Left kidney (tissue), 1 donor: ENCODE measurements at regions not wholly inside any gene's neighbourhood (a gene's known extent, or its start where the extent isn't known, plus 50 kb on each side); places are given as distances from the start of the nearest gene placed in this dataset.

Experiments used
- DNase-seq: peaks from one replicate; pipeline ENCODE4 v3.0.0-alpha.2; 2013

DNA sequence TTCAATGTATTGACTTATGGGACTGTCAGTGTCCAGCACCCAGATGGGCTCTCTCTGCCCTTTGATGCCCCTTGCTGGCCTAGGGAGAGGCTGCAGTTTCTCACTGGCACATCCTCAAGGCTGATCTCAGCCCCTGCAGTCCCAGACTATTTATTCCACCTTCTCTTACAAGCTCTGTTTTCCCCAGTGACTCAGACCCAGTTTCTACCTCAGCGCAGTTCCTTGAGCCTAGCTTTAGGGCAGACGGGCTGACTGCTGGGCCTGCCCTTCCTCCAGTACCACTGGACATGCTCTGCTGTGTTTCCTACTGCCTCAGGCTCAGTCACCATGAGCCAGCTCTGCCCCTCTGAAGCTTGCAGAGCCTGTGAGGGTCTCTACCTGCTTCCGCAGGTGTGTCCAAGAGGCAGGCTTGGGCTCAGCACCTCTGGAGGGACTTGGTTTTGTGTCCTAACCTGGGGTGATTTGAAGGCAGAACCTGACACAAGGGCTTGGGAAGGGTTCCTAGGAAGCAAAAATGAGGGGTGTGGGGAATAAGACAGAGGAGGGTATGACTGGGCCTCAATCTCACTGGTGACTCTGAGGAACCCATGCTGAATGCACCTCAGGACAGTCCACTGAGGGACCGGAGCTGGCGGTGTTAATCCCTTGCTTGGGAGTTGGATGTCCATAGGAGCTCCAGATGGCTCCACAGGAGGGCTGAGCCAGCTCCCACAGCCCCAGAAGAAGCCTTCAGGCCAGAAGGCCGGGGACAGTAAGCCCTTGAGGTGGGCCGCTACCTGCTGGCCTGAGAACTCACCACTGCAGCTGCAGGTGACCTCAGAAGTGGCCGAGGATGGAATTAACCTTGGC lies 689.9 kb downstream of the MATN1 start:
- DNase-seq: no peak

DNA sequence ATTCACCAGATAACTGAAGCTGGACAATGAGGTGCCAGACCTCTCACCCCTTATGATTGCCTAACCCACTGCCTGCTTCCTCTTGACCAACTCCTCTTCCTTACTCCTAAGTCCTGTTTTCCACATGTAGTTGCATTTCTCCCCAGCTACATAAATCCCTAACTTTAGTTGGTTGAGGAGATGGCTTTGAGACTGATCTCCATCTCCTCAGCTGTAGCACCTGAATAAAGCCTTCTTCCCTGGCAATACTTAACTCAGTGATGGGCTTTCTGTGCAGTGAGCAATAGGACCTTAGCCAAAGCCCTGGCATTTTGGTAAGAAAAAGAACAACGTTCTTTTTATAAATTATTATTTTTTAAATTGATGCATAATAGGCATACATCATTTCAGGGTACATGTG lies 691.1 kb downstream of the MATN1 start:
- no peak for DNase-seq

DNA sequence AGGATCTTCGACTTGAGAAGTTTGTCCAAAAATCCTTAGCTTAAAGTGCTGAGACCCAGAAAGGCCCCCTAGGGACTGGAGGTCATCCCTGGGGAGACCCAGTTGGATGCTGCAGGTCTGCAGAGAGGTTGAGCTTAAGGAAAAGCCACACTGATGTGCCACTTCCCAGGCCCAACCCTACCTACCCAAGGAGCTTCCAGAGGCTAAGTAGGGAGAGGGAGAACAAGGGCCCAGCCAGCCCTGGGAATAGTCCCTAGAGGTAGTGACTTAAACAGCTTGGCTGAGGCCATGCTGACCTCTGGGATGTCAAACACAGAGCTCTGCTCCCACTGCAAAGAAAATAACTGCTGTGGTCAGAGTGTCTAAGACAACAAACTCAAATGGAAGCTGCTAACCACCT lies 693.7 kb downstream of the MATN1 start:
- no peak for DNase-seq

DNA sequence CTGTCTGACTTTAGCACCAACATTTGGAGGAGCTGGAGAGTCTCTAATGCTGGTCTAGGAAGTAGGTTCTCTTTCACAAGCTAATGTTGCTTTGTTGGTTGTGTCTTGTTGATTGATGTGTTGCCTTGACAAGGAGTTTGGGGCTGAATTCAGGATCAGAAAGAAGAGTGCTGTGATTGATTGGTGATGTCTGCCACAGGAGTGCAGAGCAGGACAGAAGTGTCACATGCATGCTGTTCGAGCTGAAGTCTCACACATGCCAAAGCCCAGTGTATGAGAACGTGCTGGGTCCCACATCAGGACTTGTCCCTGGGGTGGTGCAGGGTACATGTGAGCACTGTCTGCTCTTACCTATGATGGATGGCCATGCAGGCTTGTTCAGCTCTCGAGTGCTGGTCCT lies 694.4 kb downstream of the MATN1 start:
- DNase-seq: no peak

DNA sequence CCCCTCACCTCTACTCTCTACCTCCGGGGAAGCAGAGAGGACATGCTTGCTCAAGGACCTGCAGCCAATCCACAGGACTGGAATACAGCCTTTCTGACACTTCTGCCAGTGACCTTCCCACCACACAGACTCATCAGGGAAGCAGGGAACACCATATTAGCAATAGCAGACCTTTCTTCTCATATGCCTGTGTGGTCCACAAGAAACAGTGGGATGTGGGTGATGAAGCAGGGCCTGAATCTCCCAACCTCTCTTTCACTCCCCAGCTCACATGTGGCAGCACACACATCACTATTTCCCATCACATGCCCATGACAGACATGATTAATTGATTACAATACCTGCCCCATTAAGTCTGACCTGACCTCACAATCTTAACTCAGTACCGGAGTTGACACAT lies 695.1 kb downstream of the MATN1 start:
- no peak for DNase-seq

DNA sequence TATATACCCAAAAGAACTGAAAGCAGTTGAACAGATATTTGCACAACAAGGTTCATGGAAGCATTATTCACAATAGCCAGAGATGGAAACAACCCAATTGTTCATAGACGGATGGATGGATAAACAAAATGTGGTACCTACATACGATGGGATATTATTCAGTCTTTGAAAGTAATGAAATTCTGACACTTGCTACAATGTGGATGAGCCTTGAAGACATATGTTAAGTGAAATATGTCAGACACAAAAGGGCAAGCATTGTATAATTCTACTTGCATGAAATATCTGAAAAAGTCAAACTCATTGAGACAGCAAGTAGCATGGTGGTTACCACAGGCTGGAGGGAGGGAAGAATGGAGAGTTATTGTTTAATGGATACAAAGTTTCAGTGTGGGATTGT lies 696.1 kb downstream of the MATN1 start:
- DNase-seq: no peak

DNA sequence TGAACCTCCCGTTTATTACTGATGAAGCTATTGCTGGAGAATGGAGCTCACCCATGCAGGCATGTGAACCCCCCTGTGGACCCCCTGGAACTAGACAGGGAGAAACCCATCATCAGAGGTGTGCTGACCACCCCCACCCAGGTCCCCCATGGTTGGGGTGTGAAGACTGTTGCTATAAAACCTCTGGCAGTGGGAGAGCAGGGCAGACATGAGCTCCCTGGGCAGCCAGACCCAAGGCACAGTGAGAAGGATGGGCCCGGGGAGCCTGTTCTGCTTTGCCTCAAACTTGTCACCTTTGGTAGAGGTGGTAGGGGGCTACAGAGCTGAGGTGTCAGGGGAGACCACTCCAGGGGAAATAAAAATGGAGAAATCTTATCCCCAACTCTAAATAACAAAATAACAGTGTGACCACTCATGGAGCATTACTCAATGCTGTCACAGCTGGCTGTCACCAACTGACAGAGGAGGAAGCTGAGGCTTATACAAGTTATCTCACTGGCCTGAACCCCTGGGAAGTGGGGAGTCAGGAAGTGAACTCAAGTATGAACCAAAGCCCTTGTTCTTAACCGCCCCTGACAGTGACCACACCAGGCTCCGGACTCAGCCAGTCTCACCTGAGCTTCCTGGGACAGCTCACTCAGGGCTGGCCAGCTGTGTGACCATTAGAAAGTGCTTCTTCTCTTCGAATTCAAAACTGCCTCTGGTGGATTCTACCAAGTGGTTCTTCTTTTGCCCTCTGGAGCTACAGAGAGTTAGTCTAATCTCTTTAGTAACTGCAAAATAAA lies 698.8 kb downstream of the MATN1 start:
- DNase-seq: no peak

DNA sequence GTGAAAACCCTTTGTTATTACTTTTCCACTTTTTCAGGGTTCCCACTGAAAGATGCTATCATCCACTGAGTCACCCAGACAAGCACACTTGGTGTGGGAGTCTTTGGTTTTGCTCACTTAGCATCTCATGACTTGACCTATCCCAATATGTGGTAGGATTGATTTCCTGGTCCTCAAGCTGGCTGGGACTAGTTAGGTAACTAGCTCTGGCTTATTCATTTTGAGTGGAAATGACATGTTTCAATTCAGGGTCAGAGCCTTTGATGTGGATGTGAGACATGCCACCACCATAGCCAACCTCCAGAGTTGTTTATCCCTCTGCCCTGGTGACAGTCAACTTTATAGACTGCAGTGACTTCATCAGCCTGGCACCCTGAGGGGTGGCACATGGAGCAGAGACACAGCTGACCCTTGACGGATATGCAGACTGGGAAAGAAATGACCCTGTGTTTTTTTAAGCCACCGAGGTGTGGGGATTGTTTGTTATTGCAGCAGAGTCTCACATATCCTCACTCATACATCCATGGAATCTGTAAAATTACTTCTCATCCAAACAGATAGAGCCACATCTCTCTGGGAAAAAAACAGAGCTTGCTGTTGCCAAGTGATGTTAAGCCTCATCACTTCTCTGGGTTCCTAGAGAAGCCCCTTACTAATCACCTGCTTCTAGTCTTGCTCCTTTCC lies 699.9 kb downstream of the MATN1 start:
- no peak for DNase-seq

DNA sequence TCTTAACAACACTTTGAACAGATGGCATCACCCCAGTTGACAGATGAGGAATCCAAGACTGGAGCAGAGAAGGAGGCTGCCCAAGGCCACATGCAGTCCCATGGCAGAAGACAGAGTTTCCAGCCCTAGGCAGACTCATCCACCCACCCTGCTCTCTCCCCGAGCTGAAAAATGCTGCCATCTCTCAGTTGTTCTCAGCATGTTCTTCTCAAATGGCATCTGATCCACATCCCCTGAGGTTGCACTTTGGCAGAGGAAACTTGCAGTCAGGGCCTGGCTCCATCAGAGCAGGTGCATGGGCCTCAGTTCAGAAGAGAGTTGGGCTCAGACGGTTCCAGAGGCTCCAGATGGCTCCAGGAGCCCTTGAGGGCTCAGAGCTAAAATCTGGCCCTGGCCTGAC lies 709.4 kb downstream of the MATN1 start:
- no peak for DNase-seq

DNA sequence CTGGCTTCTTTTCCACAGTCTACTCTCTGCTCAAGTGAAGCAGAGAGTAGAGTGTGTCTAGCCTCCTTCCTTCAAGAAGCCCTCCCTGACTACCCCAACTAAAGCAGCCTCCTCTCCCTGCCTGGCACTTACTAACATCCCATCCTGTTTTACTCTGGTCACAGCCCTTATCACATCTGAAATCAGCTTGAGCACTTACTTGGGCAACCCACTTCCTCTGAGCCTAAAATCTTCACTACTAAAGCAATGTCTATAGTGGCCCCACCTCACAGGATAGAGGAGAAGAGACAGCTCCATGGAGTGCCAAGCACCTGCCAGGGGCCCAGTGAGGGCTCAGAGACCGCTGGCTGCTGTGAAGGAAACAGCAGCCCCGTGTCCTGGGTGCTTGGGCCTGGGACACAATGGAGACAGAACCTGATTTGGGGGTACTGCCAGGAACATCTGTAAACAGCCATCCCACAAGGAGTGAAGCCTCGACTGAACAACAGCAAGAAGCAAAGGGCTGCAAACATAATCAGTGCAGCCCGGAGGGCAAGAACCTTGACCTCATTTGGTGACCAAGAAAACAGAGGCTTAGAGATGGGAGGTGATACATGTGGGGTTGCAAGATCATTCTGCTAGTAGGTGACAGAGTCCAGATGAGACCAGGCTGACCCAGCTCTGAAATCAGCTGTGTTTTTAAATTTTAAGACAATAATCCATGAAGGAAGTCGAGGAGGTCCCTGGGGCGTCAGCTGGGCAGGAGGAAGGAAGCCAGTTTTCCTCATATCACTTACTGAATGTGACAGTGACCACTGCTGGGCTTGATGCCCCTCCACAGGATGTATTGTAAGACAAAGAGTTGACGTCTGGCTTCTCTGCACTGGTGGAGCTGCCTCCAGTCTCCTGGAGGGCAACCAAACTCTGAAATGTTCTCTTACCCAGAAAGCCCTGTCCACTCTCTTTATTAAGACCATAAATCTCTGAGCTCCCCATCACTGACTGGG lies 710.6 kb downstream of the MATN1 start:
- no peak for DNase-seq

DNA sequence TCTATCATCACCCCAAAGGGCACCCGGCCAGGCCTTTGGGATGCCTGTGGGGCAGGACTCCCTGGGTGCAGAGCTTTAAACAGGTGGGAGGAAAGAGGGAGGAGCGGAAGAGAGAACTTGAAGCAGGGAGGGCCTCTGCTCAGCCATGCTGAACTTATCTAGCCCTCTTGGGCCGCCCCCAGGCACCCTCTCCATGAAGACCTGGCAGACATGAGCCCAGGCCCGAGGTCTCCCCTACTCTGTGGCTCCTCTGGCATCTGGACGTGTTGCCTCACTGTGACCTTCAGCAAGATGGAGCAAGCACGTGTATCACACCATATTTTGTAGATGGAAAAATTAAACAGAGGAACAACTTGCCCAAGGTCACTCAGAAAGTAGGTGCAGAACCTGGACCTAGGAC lies 711.4 kb downstream of the MATN1 start:
- DNase-seq: no peak

DNA sequence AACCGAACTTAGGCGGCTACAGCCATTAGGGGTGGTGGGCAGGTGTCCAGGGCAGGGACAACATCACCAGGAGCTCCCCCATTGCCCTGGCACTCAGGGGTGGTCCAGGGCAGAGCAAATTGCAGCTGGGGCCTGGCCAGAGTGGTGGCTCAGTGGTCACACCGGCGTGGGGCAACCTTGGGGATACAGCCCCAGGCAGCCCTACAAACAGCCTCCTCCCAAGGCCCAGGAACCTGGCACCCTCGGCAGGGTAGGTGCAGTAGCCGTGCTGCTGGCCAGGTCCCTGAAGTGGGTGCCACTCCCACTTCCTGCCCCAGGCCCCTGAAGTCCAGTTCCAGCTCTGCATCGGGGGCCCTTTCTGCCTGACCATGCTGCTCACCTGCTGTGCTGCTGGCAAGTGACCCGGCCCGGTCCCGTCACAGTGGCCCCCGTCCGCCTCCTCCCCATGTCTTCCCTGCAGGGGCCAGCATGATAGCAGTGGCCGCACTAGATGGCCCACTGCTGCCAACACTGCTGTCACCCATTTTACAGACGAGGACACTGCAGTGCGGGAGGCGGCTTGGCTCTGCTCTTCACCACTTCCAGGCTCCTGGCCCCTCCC lies 712.8 kb downstream of the MATN1 start:
- DNase-seq: no peak

DNA sequence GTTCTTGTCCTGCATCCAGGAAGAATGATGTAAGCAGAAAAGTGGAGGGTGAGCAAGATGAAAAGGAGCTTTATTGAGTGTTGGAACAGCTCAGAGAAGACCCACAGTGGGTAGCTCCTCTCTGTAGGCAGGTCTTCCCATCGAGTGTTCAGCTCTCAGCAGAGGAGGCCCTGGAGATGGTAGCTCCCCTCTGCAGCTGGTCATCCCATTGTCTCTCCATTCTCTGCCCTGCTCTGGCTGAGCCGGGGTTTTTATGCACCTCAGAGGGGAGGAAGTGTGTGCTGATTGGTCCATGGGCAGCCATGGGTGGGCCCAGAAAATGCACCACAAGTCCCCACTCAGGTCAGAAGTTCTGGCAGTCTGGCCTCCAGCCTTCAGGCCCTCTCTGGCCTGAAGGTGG lies 713.7 kb downstream of the MATN1 start:
- no peak for DNase-seq

DNA sequence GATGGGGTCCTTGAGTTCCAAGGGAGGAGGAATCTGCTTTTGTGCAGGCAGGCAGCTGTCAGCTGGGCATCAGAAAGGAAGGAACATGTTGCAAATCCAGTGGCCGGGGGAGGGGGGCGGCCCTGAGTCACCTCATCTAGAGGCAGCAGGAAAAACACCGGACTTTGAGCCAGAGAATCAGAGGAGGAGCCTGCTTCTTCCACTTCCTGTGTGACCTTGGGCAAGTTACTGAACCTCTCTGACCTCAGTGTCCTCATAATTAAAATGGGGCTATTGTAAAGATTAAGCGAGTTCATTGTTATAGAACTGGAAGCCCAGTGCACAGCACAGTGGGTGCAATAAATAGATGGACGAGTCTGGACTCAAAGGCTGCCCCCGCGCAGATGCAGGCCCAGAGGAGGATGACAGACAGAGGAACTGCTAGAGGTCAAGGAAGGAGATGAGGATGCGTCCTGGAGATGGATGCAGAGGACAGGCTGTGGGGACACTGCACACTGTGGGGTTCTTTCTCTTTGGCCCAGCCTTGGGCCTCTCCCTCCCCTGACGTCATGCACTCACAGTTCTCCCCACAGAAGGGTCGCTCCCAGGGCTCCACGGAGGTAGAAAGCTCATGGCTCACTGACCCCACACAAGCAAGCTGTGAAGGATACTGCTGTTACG lies 714.3 kb downstream of the MATN1 start:
- no peak for DNase-seq

DNA sequence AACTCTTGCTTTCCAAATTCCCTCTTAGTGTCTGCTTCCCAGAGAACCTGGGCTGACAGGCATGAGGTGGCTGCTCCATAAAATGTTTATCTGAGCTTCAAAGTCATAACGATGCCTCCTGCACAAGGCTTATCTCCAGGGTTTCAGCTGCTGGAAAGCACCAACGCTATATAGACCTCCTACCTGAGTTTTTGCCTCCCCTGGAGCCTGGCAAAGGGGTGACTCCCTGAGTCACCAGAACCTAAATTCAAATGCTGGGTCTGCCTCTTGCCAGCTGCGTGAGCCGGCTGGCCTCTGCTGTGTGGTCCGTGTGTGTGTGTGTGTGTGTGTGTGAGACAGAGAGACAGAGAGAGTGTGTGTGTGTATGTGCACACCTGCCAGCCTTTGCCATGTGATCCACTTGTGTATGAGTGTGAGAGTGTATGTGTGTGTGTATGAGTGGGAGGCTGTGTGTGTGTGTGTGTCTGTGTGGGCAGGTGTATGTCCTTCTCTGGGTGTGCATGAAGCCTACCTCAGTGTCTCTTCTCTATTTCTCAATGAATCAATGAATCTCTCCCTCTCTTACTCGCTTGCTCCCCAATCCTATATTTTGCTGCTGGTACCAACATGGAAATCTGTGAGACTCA lies 714.9 kb downstream of the MATN1 start:
- DNase-seq: no peak

DNA sequence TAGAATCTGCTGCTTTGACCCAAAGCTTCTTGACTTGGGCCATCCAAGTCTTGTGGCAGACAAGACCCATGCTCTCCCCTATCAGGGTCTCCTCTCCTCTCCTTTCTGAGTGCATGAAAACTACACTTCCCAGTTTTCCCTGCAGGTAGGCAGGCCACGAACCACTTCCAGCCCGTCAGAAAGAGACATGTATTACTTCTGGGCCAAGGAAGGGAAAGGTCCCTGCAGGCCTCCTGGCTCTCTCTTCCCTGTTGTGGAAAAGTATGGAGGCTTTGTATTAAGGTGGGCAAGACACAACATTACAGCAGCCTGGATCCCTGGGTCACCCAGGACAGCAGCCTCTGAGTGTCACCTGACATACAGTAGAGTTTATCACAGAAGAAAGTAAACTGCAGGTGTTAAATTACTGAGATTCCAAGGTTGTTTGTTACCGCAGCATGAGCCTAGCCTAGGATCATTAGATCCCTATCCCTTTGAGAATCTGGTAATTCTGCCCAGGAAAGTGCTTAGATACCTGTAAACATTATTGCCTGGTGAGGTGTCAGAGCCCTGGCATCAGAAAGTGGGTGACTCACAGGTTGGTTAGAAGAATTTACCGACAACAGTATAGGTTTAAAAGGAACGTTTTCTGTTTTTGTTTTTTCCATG lies 717.3 kb downstream of the MATN1 start:
- no peak for DNase-seq

DNA sequence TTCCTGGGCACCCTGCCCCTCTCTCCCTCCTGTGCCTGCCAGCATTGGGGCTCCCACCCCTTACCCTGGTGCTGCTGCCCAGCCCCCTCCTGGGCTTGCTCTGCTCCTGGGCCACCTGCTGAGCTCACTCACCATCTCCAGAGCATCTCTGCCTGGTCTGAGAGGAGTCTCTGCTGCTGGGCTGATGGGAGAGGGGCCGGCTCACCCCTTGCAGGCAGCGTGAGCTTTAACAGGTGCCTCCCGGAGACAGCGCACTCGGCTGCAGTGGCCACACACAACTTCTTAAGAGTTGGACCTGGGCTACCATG lies 721.7 kb downstream of the MATN1 start:
- DNase-seq: no peak

DNA sequence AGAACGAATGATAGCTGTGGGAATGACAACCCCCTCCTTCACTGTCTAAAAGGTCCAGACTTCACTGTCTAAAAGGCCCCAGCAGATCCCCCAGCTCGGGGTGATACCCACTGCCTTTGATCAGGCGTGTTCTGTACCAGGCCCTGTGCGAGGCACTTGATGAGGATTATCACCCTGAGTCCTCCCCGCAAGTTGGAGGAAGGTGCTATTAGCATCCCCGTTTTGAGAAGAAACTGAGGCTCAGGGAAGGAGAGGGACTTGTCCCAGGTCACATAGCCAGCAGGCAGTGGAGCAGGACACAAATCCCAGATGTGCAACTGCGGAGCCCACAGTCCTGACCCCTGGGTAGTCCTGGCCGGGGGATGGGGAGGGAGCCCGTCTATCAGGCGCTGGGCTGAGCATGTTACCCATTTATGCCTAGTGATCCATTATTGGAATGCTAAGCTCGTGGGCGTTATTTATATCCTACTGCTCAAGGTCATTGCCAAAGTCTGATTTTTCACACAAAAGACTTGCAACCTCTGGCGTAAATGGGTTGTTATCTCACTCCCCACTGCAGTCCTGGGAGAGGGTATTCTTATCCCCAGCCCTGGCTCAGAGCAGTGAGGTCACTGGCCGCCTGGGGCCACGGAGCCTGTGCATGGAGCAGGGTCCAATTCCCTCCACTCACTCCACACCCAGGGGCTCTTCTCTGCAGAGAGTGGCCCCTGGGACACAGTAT lies 722.2 kb downstream of the MATN1 start:
- no peak for DNase-seq

DNA sequence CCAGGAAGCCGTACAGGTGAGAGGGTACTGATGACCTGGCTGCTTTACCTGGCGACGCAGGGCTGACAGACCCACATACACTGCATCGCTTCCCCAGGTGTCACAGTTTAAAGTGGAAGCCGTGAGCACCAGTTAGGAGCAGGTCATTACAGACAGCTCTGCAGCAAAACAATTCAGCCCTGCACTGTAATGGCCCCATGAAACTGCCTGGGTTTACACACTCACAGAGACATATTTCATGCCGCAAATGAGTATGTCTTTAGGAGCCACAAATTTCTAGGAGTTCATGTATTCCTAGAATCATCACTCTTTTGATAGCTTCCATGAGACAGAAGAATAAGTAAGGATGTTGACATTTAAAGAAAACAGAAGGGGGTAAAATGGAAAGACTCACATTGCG lies 723.1 kb downstream of the MATN1 start:
- DNase-seq: no peak
